Tibial nerve (tissue), 4 donors: ENCODE measurements at regions not wholly inside any gene's neighbourhood (a gene's known extent, or its start where the extent isn't known, plus 50 kb on each side); places are given as distances from the start of the nearest gene placed in this dataset.

Experiments
- DNase-seq, 2 donors: peaks; one replicate each; pipeline ENCODE4 v3.0.0-alpha.2; 2019; ENCODE audit warnings: low spot score in 2 of 2
- H3K27ac ChIP-seq, 4 donors: fragments of 200-600 bp; sonication (generic) in 3 of 4; one replicate each; pipeline ENCODE4 v1.5.1; 2017 to 2019; ENCODE audit warnings: mild to moderate bottlenecking in 1 of 4
- H3K27me3 ChIP-seq, 2 donors: fragments of 200-600 bp; sonication (generic) in 1 of 2; one replicate each; pipeline versions ENCODE4 v1.5.1 to v1.6.0; 2017 to 2019
- H3K36me3 ChIP-seq, 3 donors: fragments of 200-600 bp; sonication (generic); one replicate each; pipeline ENCODE4 v1.5.1; 2018 to 2019
- H3K4me1 ChIP-seq, 4 donors: fragments of 200-600 bp; sonication (generic) in 3 of 4; one replicate each; pipeline ENCODE4 v1.5.1; 2017 to 2019
- H3K4me3 ChIP-seq, 4 donors: fragments of 200-600 bp; sonication (generic) in 3 of 4; one replicate each; pipeline ENCODE4 v1.5.1; 2017 to 2019; ENCODE audit warnings: mild to moderate bottlenecking in 1 of 4, moderate library complexity in 1 of 4
- H3K9me3 ChIP-seq, 4 donors: fragments of 200-600 bp; sonication (generic) in 3 of 4; one replicate each; pipeline ENCODE4 v1.5.1; 2017 to 2019
- CTCF ChIP-seq, 5 experiments: fragments of 200-600 bp in 3 of 5; fragments of 450-650 bp in 2 of 5; sonication (generic) in 3 of 5; IDR thresholded peaks; one replicate each; pipeline ENCODE4 v1.5.1; 2016 to 2019; ENCODE audit warnings: antibody characterized with exemption in 5 of 5, mild to moderate bottlenecking in 3 of 5, moderate library complexity in 2 of 5
- EP300 ChIP-seq, 2 donors: sonication (generic); formaldehyde crosslinking; IDR thresholded peaks; one replicate each; pipeline ENCODE4 v1.6.1; 2017; ENCODE audit warnings: antibody characterized with exemption in 2 of 2, mild to moderate bottlenecking in 1 of 2
- POLR2A ChIP-seq, 2 donors: fragments of 450-650 bp; IDR thresholded peaks; one replicate each; pipeline ENCODE4 v1.6.1; 2017; ENCODE audit warnings: antibody characterized with exemption in 2 of 2, mild to moderate bottlenecking in 2 of 2, moderate library complexity in 2 of 2
- WGBS, 2 donors: methylation state at CpG; one replicate each; pipeline ENCODE4 v1.1.5; 2018; 5-methylcytosine and 5-hydroxymethylcytosine counted together

GRCh38 chr19:13700621-13701020 is 63.7 kb upstream of the MRI1 start:
- H3K4me3 ChIP-seq = no peak overlapping the region
- H3K27me3 ChIP-seq = peaks cover 0 to 13% of the 10 kb centered on the region in 2 donors
- H3K4me1 ChIP-seq = no peaks in the 10 kb centered on the region
- H3K27ac ChIP-seq = no peak overlapping the region
- no peaks in the 10 kb centered on the region for H3K36me3 ChIP-seq
- peaks cover 0 to 21% (median 0%) of the 10 kb centered on the region in 4 donors for H3K9me3 ChIP-seq
- TF ChIP-seq EP300 (IDR thresholded peaks at IDR 0.05) (no peak), CTCF (IDR thresholded peaks at IDR 0.05) (no peak), POLR2A (IDR thresholded peaks at IDR 0.05) (no peak)
- WGBS, 2 donors = 48 to 55% methylated on average over 8 of the region's 8 CpGs
- DNase-seq = no peak

GRCh38 chr19:13699786-13700185 is 64.5 kb upstream of the MRI1 start:
- WGBS, 2 donors = 35 to 36% methylated on average over 4 of the region's 4 CpGs
- H3K4me1 ChIP-seq = no peaks in the 10 kb centered on the region
- no peaks in the 10 kb centered on the region for H3K36me3 ChIP-seq
- H3K27me3 ChIP-seq = peaks cover 0 to 13% of the 10 kb centered on the region in 2 donors
- H3K9me3 ChIP-seq = peaks cover 0 to 13% (median 0%) of the 10 kb centered on the region in 4 donors
- DNase-seq = no peak
- H3K27ac ChIP-seq = no peak overlapping the region
- TF ChIP-seq CTCF (IDR thresholded peaks at IDR 0.05) (no peak), POLR2A (IDR thresholded peaks at IDR 0.05) (no peak), EP300 (IDR thresholded peaks at IDR 0.05) (no peak)
- H3K4me3 ChIP-seq = no peak overlapping the region

- Histone ChIP-seq H3K9me3 (peaks cover 0 to 10% (median 0%) of the 10 kb centered on the region in 4 donors), H3K4me1 (no peaks in the 10 kb centered on the region), H3K36me3 (no peaks in the 10 kb centered on the region), H3K4me3 (no peak overlapping the region), H3K27me3 (peaks cover 0 to 9% of the 10 kb centered on the region in 2 donors), H3K27ac (no peak overlapping the region)
- WGBS, 2 donors = 69 to 83% methylated on average over 1 of the region's 1 CpG
- no peak for DNase-seq
- TF ChIP-seq EP300 (IDR thresholded peaks at IDR 0.05) = no peak
- TF ChIP-seq CTCF (IDR thresholded peaks at IDR 0.05) = no peak
- no peak for TF ChIP-seq POLR2A (IDR thresholded peaks at IDR 0.05)
Observed at GRCh38 chr19:13696839-13697238, 67.5 kb upstream of the MRI1 start.

GRCh38 chr19:13693889-13694288 is 70.4 kb upstream of the MRI1 start:
- H3K4me3 ChIP-seq = no peak overlapping the region
- no peak for DNase-seq
- 63% methylated on average over 4 of the region's 4 CpGs for WGBS, 2 donors

GRCh38 chr19:13691569-13692435 is 72.5 kb upstream of the MRI1 start:
- DNase-seq = no peak
- Histone ChIP-seq H3K4me3 (no peak overlapping the region), H3K36me3 (no peaks in the 10 kb centered on the region), H3K27ac (no peak overlapping the region), H3K9me3 (peaks cover 0 to 2% (median 0%) of the 10 kb centered on the region in 4 donors), H3K27me3 (no peaks in the 10 kb centered on the region), H3K4me1 (no peaks in the 10 kb centered on the region)
- 59% methylated on average over 8 of the region's 8 CpGs for WGBS, 2 donors
- no peak for TF ChIP-seq POLR2A (IDR thresholded peaks at IDR 0.05)

More at GRCh38 chr19:13693889-13694288, 70.4 kb upstream of the MRI1 start:
- no peak overlapping the region for H3K27ac ChIP-seq
- H3K27me3 ChIP-seq = no peaks in the 10 kb centered on the region
- no peak for TF ChIP-seq EP300 (IDR thresholded peaks at IDR 0.05)
- H3K9me3 ChIP-seq = peaks cover 0 to 4% (median 0%) of the 10 kb centered on the region in 4 donors
- H3K4me1 ChIP-seq = no peaks in the 10 kb centered on the region
- no peaks in the 10 kb centered on the region for H3K36me3 ChIP-seq

- TF ChIP-seq EP300 (IDR thresholded peaks at IDR 0.05) (no peak), CTCF (IDR thresholded peaks at IDR 0.05) (no peak)
- DNase-seq = no peak
- no peaks in the 10 kb centered on the region for H3K4me1 ChIP-seq
- H3K9me3 ChIP-seq = no peaks in the 10 kb centered on the region
- WGBS, 2 donors = 74 to 80% methylated on average over 3 of the region's 3 CpGs
- no peak overlapping the region for H3K4me3 ChIP-seq
- H3K36me3 ChIP-seq = no peaks in the 10 kb centered on the region
- no peak overlapping the region for H3K27ac ChIP-seq
- H3K27me3 ChIP-seq = no peaks in the 10 kb centered on the region
Observed at GRCh38 chr19:13689085-13689484, 75.2 kb upstream of the MRI1 start.
